ENCODE measurements at regions not wholly inside any gene's neighbourhood (a gene's known extent, or its start where the extent isn't known, plus 50 kb on each side); places are given as distances from the start of the nearest gene placed in this dataset.

DNA sequence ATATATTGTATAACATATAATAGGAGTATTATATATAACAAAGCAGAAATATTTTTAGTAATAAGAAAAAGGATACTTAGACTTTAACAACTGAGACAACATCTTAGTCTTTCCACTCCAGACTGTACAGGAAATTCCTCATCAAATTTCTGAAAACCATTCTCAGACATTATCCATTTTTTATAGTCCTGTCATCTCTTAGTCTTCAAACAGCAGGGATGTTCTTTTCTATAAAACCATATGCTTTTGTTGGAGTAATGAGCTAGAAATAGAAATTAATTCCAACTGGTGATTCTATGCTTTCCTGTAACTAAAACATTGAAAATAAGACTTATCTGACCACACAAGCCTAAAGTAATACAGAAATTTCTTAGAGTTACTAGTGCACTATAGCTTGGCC lies 82.2 kb upstream of the CSNK1A1L start:
- TF ChIP-seq ZNF473 (tag by site-specific recombination; IDR thresholded peaks at IDR 0.05) (no peak), SP7 (tag by site-specific recombination; IDR thresholded peaks at IDR 0.05) (no peak)
- TF ChIP-seq, protein P1, sequence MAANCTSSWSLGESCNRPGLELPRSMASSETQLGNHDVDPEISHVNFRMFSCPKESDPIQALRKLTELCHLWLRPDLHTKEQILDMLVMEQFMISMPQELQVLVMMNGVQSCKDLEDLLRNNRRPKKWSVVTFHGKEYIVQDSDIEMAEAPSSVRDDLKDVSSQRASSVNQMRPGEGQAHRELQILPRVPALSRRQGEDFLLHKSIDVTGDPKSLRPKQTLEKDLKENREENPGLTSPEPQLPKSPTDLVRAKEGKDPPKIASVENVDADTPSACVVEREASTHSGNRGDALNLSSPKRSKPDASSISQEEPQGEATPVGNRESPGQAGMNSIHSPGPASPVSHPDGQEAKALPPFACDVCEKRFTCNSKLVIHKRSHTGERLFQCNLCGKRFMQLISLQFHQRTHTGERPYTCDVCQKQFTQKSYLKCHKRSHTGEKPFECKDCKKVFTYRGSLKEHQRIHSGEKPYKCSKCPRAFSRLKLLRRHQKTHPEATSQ (tag by site-specific recombination; IDR thresholded peaks at IDR 0.05), result no peak
- TF ChIP-seq, protein P2, sequence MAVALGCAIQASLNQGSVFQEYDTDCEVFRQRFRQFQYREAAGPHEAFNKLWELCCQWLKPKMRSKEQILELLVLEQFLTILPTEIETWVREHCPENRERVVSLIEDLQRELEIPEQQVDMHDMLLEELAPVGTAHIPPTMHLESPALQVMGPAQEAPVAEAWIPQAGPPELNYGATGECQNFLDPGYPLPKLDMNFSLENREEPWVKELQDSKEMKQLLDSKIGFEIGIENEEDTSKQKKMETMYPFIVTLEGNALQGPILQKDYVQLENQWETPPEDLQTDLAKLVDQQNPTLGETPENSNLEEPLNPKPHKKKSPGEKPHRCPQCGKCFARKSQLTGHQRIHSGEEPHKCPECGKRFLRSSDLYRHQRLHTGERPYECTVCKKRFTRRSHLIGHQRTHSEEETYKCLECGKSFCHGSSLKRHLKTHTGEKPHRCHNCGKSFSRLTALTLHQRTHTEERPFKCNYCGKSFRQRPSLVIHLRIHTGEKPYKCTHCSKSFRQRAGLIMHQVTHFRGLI (tag by site-specific recombination; IDR thresholded peaks at IDR 0.05), result no peak
- ChIA-PET CTCF (no interaction called here), POLR2A (no interaction called here)
- H3K9me3 ChIP-seq (ENCODE audit: control insufficient read depth, insufficient read depth, low read depth, low read length), result no peaks in the 10 kb centered on the region
- H3K36me3 ChIP-seq (ENCODE audit: control insufficient read depth in 2 of 2, insufficient read depth in 1 of 2, low read length in 2 of 2), result no peaks in the 10 kb centered on the region
- H3K4me1 ChIP-seq (ENCODE audit: control insufficient read depth, insufficient read depth, low read length), result no peaks in the 10 kb centered on the region
- H3K27ac ChIP-seq (ENCODE audit: extremely low read depth, low read depth, low read length), result no peak overlapping the region
- no peak overlapping the region for H3K4me3 ChIP-seq (ENCODE audit: low read depth, low read length)

DNA sequence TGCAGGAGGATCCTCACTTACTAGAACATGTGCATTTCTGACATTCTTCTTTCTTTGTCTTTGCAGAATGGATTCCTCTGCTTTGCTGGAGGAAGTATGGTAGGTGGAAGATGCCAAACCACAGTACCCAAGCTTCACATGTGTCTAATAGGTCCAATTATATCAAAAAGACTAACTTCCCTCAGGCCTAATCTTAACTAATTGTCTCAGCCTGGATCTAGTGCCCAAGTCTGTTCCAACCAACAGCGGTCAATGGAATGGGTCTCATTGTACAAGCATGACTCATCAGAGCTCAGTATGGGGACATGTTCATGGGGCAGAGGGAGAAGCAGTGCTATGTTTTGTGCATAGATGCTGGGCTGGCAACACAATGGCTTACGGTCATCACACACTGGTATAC lies 81.6 kb upstream of the CSNK1A1L start:
- no peak overlapping the region for H3K4me3 ChIP-seq (ENCODE audit: low read depth, low read length)
- no peaks in the 10 kb centered on the region for H3K9me3 ChIP-seq (ENCODE audit: control insufficient read depth, insufficient read depth, low read depth, low read length)
- POLR2A ChIA-PET, result no interaction called here
- no peaks in the 10 kb centered on the region for H3K4me1 ChIP-seq (ENCODE audit: control insufficient read depth, insufficient read depth, low read length)
- no peaks in the 10 kb centered on the region for H3K36me3 ChIP-seq (ENCODE audit: control insufficient read depth in 2 of 2, insufficient read depth in 1 of 2, low read length in 2 of 2)
- CTCF ChIA-PET, result no interaction called here
- no peak overlapping the region for H3K27ac ChIP-seq (ENCODE audit: extremely low read depth, low read depth, low read length)
- TF ChIP-seq ZNF423 (tag by site-specific recombination; IDR thresholded peaks at IDR 0.05) (no peak), ZNF629 (tag by site-specific recombination; IDR thresholded peaks at IDR 0.05) (no peak), ZBTB1 (tag by site-specific recombination; IDR thresholded peaks at IDR 0.05) (no peak), ZFHX2 (tag by site-specific recombination; conservative IDR thresholded peaks at IDR 0.05) (no peak), ZNF843 (tag by site-specific recombination; IDR thresholded peaks at IDR 0.05) (no peak), GLI4 (tag by site-specific recombination; IDR thresholded peaks at IDR 0.05) (no peak), KLF16 (tag by site-specific recombination; IDR thresholded peaks at IDR 0.05) (no peak), ZNF2 (tag by site-specific recombination; IDR thresholded peaks at IDR 0.05) (no peak), ZNF274 (IDR thresholded peaks at IDR 0.05; ENCODE audit: low read length) (no peak), ZNF274 (tag by site-specific recombination; IDR thresholded peaks at IDR 0.05; ENCODE audit: borderline replicate concordance) (no peak), ZNF302 (tag by site-specific recombination; IDR thresholded peaks at IDR 0.05; ENCODE audit: low read depth) (no peak), ZNF830 (tag by site-specific recombination; IDR thresholded peaks at IDR 0.05; ENCODE audit: low read depth) (no peak), ZSCAN16 (tag by site-specific recombination; IDR thresholded peaks at IDR 0.05) (no peak), RBAK (tag by site-specific recombination; IDR thresholded peaks at IDR 0.05) (no peak)
- TF ChIP-seq, protein P3, sequence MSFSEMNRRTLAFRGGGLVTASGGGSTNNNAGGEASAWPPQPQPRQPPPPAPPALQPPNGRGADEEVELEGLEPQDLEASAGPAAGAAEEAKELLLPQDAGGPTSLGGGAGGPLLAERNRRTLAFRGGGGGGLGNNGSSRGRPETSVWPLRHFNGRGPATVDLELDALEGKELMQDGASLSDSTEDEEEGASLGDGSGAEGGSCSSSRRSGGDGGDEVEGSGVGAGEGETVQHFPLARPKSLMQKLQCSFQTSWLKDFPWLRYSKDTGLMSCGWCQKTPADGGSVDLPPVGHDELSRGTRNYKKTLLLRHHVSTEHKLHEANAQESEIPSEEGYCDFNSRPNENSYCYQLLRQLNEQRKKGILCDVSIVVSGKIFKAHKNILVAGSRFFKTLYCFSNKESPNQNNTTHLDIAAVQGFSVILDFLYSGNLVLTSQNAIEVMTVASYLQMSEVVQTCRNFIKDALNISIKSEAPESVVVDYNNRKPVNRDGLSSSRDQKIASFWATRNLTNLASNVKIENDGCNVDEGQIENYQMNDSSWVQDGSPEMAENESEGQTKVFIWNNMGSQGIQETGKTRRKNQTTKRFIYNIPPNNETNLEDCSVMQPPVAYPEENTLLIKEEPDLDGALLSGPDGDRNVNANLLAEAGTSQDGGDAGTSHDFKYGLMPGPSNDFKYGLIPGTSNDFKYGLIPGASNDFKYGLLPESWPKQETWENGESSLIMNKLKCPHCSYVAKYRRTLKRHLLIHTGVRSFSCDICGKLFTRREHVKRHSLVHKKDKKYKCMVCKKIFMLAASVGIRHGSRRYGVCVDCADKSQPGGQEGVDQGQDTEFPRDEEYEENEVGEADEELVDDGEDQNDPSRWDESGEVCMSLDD (tag by site-specific recombination; IDR thresholded peaks at IDR 0.05), result no peak
- TF ChIP-seq, protein P4, sequence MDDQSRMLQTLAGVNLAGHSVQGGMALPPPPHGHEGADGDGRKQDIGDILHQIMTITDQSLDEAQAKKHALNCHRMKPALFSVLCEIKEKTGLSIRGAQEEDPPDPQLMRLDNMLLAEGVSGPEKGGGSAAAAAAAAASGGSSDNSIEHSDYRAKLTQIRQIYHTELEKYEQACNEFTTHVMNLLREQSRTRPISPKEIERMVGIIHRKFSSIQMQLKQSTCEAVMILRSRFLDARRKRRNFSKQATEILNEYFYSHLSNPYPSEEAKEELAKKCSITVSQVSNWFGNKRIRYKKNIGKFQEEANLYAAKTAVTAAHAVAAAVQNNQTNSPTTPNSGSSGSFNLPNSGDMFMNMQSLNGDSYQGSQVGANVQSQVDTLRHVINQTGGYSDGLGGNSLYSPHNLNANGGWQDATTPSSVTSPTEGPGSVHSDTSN (CRISPR knock-in tag; IDR thresholded peaks at IDR 0.05), result no peak
- TF ChIP-seq, protein P5, sequence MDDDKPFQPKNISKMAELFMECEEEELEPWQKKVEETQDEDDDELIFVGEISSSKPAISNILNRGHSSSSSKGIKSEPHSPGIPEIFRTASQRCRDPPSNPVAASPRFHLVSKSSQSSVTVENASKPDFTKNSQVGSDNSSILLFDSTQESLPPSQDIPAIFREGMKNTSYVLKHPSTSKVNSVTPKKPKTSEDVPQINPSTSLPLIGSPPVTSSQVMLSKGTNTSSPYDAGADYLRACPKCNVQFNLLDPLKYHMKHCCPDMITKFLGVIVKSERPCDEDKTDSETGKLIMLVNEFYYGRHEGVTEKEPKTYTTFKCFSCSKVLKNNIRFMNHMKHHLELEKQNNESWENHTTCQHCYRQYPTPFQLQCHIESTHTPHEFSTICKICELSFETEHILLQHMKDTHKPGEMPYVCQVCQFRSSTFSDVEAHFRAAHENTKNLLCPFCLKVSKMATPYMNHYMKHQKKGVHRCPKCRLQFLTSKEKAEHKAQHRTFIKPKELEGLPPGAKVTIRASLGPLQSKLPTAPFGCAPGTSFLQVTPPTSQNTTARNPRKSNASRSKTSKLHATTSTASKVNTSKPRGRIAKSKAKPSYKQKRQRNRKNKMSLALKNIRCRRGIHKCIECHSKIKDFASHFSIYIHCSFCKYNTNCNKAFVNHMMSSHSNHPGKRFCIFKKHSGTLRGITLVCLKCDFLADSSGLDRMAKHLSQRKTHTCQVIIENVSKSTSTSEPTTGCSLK (tag by site-specific recombination; IDR thresholded peaks at IDR 0.05), result no peak
- TF ChIP-seq, protein P2 (tag by site-specific recombination; IDR thresholded peaks at IDR 0.05), result no peak
- TF ChIP-seq, protein P6, sequence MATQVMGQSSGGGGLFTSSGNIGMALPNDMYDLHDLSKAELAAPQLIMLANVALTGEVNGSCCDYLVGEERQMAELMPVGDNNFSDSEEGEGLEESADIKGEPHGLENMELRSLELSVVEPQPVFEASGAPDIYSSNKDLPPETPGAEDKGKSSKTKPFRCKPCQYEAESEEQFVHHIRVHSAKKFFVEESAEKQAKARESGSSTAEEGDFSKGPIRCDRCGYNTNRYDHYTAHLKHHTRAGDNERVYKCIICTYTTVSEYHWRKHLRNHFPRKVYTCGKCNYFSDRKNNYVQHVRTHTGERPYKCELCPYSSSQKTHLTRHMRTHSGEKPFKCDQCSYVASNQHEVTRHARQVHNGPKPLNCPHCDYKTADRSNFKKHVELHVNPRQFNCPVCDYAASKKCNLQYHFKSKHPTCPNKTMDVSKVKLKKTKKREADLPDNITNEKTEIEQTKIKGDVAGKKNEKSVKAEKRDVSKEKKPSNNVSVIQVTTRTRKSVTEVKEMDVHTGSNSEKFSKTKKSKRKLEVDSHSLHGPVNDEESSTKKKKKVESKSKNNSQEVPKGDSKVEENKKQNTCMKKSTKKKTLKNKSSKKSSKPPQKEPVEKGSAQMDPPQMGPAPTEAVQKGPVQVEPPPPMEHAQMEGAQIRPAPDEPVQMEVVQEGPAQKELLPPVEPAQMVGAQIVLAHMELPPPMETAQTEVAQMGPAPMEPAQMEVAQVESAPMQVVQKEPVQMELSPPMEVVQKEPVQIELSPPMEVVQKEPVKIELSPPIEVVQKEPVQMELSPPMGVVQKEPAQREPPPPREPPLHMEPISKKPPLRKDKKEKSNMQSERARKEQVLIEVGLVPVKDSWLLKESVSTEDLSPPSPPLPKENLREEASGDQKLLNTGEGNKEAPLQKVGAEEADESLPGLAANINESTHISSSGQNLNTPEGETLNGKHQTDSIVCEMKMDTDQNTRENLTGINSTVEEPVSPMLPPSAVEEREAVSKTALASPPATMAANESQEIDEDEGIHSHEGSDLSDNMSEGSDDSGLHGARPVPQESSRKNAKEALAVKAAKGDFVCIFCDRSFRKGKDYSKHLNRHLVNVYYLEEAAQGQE (tag by site-specific recombination; IDR thresholded peaks at IDR 0.05), result no peak

Data from HEK293 (cell line).